ENCODE measurements at regions not wholly inside any gene's neighbourhood (a gene's known extent, or its start where the extent isn't known, plus 50 kb on each side); places are given as distances from the start of the nearest gene placed in this dataset.

GRCh38 chr5:133829786-133830185 is 138.6 kb downstream of the C5orf15 start:
- TF ChIP-seq TAF1 (IDR thresholded peaks at IDR 0.05; ENCODE audit: low read depth) = no peak
- TF ChIP-seq EGR1 (IDR thresholded peaks at IDR 0.05) = no peak
- TF ChIP-seq CEBPB (IDR thresholded peaks at IDR 0.05) = no peak
- TF ChIP-seq USF1 (IDR thresholded peaks at IDR 0.05) = no peak
- TF ChIP-seq EP300 (IDR thresholded peaks at IDR 0.05; ENCODE audit: borderline replicate concordance) = no peak
- TF ChIP-seq, protein P1, sequence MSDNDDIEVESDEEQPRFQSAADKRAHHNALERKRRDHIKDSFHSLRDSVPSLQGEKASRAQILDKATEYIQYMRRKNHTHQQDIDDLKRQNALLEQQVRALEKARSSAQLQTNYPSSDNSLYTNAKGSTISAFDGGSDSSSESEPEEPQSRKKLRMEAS (IDR thresholded peaks at IDR 0.05) = no peak
- TF ChIP-seq ZBTB7A (IDR thresholded peaks at IDR 0.05; ENCODE audit: low read depth) = no peak
- TF ChIP-seq CREB1 (IDR thresholded peaks at IDR 0.05; ENCODE audit: low read depth) = no peak
- no peak for TF ChIP-seq TEAD4 (IDR thresholded peaks at IDR 0.05)
- TF ChIP-seq YY1 (IDR thresholded peaks at IDR 0.05; ENCODE audit: low read depth) = no peak
- no peak for TF ChIP-seq TCF12 (IDR thresholded peaks at IDR 0.05; ENCODE audit: low read depth)
- TF ChIP-seq NFIC (IDR thresholded peaks at IDR 0.05) = no peak
- no peak for TF ChIP-seq FOXM1 (IDR thresholded peaks at IDR 0.05; ENCODE audit: borderline replicate concordance, low read depth)
- TF ChIP-seq, protein P2, sequence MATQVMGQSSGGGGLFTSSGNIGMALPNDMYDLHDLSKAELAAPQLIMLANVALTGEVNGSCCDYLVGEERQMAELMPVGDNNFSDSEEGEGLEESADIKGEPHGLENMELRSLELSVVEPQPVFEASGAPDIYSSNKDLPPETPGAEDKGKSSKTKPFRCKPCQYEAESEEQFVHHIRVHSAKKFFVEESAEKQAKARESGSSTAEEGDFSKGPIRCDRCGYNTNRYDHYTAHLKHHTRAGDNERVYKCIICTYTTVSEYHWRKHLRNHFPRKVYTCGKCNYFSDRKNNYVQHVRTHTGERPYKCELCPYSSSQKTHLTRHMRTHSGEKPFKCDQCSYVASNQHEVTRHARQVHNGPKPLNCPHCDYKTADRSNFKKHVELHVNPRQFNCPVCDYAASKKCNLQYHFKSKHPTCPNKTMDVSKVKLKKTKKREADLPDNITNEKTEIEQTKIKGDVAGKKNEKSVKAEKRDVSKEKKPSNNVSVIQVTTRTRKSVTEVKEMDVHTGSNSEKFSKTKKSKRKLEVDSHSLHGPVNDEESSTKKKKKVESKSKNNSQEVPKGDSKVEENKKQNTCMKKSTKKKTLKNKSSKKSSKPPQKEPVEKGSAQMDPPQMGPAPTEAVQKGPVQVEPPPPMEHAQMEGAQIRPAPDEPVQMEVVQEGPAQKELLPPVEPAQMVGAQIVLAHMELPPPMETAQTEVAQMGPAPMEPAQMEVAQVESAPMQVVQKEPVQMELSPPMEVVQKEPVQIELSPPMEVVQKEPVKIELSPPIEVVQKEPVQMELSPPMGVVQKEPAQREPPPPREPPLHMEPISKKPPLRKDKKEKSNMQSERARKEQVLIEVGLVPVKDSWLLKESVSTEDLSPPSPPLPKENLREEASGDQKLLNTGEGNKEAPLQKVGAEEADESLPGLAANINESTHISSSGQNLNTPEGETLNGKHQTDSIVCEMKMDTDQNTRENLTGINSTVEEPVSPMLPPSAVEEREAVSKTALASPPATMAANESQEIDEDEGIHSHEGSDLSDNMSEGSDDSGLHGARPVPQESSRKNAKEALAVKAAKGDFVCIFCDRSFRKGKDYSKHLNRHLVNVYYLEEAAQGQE (IDR thresholded peaks at IDR 0.05; ENCODE audit: low read depth) = no peak
- no peak for TF ChIP-seq RAD21 (IDR thresholded peaks at IDR 0.05; ENCODE audit: low read depth)

DNA sequence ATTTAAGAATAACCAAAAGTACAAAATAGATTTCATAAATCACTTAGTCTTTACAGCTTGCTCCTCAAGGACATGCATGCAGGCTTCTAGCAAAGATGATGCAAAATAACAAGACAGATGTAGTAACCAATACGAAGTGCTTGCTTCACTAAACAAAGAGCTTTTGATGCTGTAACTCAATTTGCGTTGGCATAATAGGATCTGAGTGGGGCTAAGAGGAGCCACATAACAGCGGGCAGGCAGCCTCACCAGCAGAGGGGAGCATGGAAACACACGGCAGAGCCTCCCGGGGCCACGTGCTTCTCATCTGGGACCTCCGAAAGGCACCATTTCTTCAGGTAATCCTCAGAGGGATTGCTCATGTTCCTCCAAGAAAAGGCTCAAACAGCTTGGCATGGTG is 139.7 kb downstream of the C5orf15 start:
- TF ChIP-seq YY1 (IDR thresholded peaks at IDR 0.05; ENCODE audit: low read depth) (no peak), FOXM1 (IDR thresholded peaks at IDR 0.05; ENCODE audit: borderline replicate concordance, low read depth) (no peak), TEAD4 (IDR thresholded peaks at IDR 0.05) (no peak), USF1 (IDR thresholded peaks at IDR 0.05) (no peak), EGR1 (IDR thresholded peaks at IDR 0.05) (no peak), NFIC (IDR thresholded peaks at IDR 0.05) (no peak), RAD21 (IDR thresholded peaks at IDR 0.05; ENCODE audit: low read depth) (no peak), ZBTB7A (IDR thresholded peaks at IDR 0.05; ENCODE audit: low read depth) (no peak), TCF12 (IDR thresholded peaks at IDR 0.05; ENCODE audit: low read depth) (no peak), CREB1 (IDR thresholded peaks at IDR 0.05; ENCODE audit: low read depth) (no peak)
- TF ChIP-seq, protein P2 (IDR thresholded peaks at IDR 0.05; ENCODE audit: low read depth) = no peak
- TF ChIP-seq, protein P1 (IDR thresholded peaks at IDR 0.05) = no peak

DNA sequence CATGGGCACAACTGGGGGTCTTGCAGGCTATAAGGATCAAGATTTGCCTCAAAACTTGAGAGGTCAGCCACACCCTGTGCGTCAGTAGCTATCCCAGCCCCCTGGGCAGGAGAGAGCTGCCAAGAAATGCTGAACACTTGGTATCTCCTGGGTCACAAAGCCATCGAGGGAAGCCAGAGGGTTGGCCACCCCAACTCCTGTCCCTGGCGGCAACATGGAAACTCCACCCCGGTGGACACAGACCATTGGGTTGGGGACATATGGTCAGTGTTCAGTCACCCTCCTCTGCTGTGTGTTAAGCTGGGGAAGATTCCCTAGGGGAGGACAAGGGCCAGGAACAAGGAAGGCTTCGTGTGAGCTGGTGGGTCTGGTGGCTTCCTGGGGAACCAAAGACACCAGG is 140.6 kb downstream of the C5orf15 start:
- TF ChIP-seq NFIC (IDR thresholded peaks at IDR 0.05) (no peak), EGR1 (IDR thresholded peaks at IDR 0.05) (no peak), RAD21 (IDR thresholded peaks at IDR 0.05; ENCODE audit: low read depth) (no peak), CEBPB (IDR thresholded peaks at IDR 0.05) (no peak), CREB1 (IDR thresholded peaks at IDR 0.05; ENCODE audit: low read depth) (no peak), TCF12 (IDR thresholded peaks at IDR 0.05; ENCODE audit: low read depth) (no peak), YY1 (IDR thresholded peaks at IDR 0.05; ENCODE audit: low read depth) (no peak), FOXM1 (IDR thresholded peaks at IDR 0.05; ENCODE audit: borderline replicate concordance, low read depth) (no peak), TEAD4 (IDR thresholded peaks at IDR 0.05) (no peak), EP300 (IDR thresholded peaks at IDR 0.05; ENCODE audit: borderline replicate concordance) (no peak), USF1 (IDR thresholded peaks at IDR 0.05) (no peak)
- TF ChIP-seq, protein P1 (IDR thresholded peaks at IDR 0.05) = no peak
- TF ChIP-seq, protein P2 (IDR thresholded peaks at IDR 0.05; ENCODE audit: low read depth) = no peak

DNA sequence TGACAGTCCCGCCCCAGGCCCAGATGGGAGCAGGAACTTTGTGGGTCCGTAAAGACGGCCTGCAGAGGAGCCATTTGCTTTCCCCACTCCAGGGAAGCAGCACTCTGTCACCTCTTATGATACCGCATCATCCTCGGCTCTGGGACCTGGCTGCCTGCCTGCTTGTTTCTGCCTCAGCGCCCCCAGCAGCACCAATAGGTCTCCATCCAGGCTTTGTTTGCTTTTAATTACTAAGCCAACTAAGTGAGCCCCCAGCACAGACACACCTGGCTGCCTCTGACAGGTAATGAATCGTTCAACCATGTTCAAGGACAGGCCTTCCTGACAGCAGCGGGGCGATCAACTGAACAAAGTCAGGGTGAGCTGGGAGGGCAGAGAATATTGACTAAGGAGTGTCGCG is 141.4 kb downstream of the C5orf15 start:
- TF ChIP-seq USF1 (IDR thresholded peaks at IDR 0.05) = no peak
- TF ChIP-seq EGR1 (IDR thresholded peaks at IDR 0.05) = no peak
- 0 out of 2 replicates have a peak, but pooled peaks have one; percentile 25 for TF ChIP-seq NFIC (IDR thresholded peaks at IDR 0.05)
